GM12873 (cell line): ENCODE measurements at regions not wholly inside any gene's neighbourhood (a gene's known extent, or its start where the extent isn't known, plus 50 kb on each side); places are given as distances from the start of the nearest gene placed in this dataset.

ENCODE experiments used
- CTCF ChIP-seq: IDR thresholded peaks from 2 replicates; pipeline ENCODE4 v1.5.1; 2012; ENCODE audit warnings: low read depth, mild to moderate bottlenecking, moderate library complexity, low read length, control low read depth; ENCODE audit not compliant: insufficient read depth; ENCODE audit errors: missing control alignments

- TF ChIP-seq CTCF: peak; percentile 81
Observed at GRCh38 chrX:25144043-25144940, 128.5 kb upstream of the ARX start.

GRCh38 chrX:25143596-25143995 lies 127.8 kb upstream of the ARX start:
- TF ChIP-seq CTCF: no peak

GRCh38 chrX:25141684-25142083 lies 125.9 kb upstream of the ARX start:
- TF ChIP-seq CTCF: no peak

GRCh38 chrX:25131055-25131454 lies 115.3 kb upstream of the ARX start:
- no peak for TF ChIP-seq CTCF

GRCh38 chrX:25130619-25131018 lies 114.9 kb upstream of the ARX start:
- TF ChIP-seq CTCF: no peak

- no peak for TF ChIP-seq CTCF
Observed at GRCh38 chrX:25125483-25125882, 109.7 kb upstream of the ARX start.

GRCh38 chrX:25124391-25124790 lies 108.6 kb upstream of the ARX start:
- no peak for TF ChIP-seq CTCF
